ENCODE measurements at regions not wholly inside any gene's neighbourhood (a gene's known extent, or its start where the extent isn't known, plus 50 kb on each side); places are given as distances from the start of the nearest gene placed in this dataset.

GRCh38 chr4:180521181-180521580 lies 1722.0 kb upstream of the TENM3 start:
- no peaks in the 10 kb centered on the region for H3K9me3 ChIP-seq (ENCODE audit: control insufficient read depth, low read length)
- no peak overlapping the region for H3K27ac ChIP-seq (ENCODE audit: low read length)
- WGBS = 67% methylated on average over 5 of the region's 5 CpGs
- no peaks in the 10 kb centered on the region for H3K4me1 ChIP-seq (ENCODE audit: control insufficient read depth, insufficient read depth, low read length)
- intact Hi-C loops (cut with DNase I) = no loop called here
- no peaks in the 10 kb centered on the region for H3K27me3 ChIP-seq (ENCODE audit: control insufficient read depth, insufficient read depth)
- no peak for DNase-seq
- ATAC-seq = no peak
- H3K4me3 ChIP-seq (ENCODE audit: low read length) = no peak overlapping the region

DNA sequence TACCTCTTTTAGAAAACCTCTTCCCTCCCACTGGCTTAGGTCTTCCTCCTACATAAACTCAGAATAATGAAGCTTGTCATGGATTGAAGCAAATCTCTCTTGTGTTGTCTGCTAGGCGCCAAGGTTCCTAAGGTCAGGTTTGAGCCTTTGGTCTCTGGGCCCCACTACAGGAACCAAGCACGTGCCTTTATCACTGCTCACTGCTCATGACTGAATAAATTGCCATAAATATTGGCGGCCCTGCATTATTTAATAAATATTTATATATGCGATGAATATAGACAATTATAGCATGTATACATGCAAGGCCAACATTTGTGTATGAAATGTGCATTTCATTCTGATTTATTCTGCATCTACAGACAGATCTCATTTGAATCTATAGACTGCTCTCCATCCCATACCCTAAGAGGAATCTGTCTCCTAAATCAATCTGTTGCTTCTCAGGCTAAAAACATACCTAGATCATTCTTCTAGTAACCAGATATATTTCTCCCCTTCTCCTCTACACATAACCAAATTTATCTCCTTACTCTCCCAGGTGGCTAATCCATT lies 1717.6 kb upstream of the TENM3 start:
- Histone ChIP-seq H3K4me1 (ENCODE audit: control insufficient read depth, insufficient read depth, low read length) (no peaks in the 10 kb centered on the region), H3K9me3 (ENCODE audit: control insufficient read depth, low read length) (no peaks in the 10 kb centered on the region), H3K4me3 (ENCODE audit: low read length) (no peak overlapping the region), H3K27ac (ENCODE audit: low read length) (no peak overlapping the region), H3K27me3 (ENCODE audit: control insufficient read depth, insufficient read depth) (no peaks in the 10 kb centered on the region)
- WGBS = 80% methylated on average over 4 of the region's 4 CpGs
- ATAC-seq (no peak), DNase-seq (no peak)
- intact Hi-C loops (cut with DNase I) = no loop called here

GRCh38 chr4:180528003-180528402 lies 1715.2 kb upstream of the TENM3 start:
- no peak for DNase-seq
- ATAC-seq = no peak
- intact Hi-C loops (cut with DNase I) = no loop called here
- H3K4me1 ChIP-seq (ENCODE audit: control insufficient read depth, insufficient read depth, low read length) = no peaks in the 10 kb centered on the region
- no peaks in the 10 kb centered on the region for H3K27me3 ChIP-seq (ENCODE audit: control insufficient read depth, insufficient read depth)
- WGBS = 47% methylated on average over 9 of the region's 9 CpGs
- H3K9me3 ChIP-seq (ENCODE audit: control insufficient read depth, low read length) = no peaks in the 10 kb centered on the region
- H3K4me3 ChIP-seq (ENCODE audit: low read length) = no peak overlapping the region
- no peak overlapping the region for H3K27ac ChIP-seq (ENCODE audit: low read length)

DNA sequence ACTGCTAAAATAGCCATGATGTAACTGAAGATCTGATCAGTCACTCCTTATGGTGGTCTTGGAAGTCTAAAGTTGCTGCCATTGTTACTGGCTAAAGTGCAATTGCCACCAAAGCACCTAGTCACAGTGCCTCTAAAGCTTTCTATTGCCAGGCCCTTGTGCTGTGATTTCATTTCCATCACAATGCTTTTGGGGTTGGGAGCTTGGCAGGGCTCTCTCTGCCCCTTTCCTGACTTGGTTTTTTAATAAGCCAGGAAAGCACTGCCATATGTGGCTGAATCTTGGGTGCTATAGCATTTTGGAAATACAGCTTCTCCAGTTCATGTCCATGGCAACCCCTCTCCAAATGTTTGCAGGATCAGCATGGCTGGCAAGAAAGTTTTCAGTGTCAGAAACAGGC lies 1712.4 kb upstream of the TENM3 start:
- Histone ChIP-seq H3K27me3 (ENCODE audit: control insufficient read depth, insufficient read depth) (no peaks in the 10 kb centered on the region), H3K27ac (ENCODE audit: low read length) (no peak overlapping the region), H3K4me3 (ENCODE audit: low read length) (no peak overlapping the region), H3K9me3 (ENCODE audit: control insufficient read depth, low read length) (no peaks in the 10 kb centered on the region), H3K4me1 (ENCODE audit: control insufficient read depth, insufficient read depth, low read length) (no peaks in the 10 kb centered on the region)
- intact Hi-C loops (cut with DNase I) = no loop called here
- ATAC-seq (no peak), DNase-seq (no peak)

DNA sequence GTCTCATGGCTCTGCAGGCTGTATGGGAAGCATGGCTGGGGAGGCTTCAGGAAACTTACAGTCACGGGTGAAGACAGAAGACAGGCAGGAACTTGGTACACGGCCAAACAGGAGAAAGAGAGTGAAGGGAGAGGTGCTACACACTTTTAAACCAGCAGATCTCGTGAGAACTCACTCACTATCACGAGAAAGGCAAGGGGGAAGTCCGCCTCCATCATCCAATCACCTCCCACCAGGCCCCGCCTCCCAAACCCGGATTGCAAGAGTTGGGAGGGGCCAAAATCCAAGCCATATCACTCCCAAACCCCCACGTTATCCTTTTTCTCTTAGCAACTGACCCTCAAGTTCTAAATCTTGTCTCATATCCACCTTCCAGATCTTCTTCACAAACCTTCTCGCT lies 1710.5 kb upstream of the TENM3 start:
- DNase-seq = no peak
- H3K4me1 ChIP-seq (ENCODE audit: control insufficient read depth, insufficient read depth, low read length) = no peaks in the 10 kb centered on the region
- no peaks in the 10 kb centered on the region for H3K27me3 ChIP-seq (ENCODE audit: control insufficient read depth, insufficient read depth)
- no peak overlapping the region for H3K27ac ChIP-seq (ENCODE audit: low read length)
- no peaks in the 10 kb centered on the region for H3K9me3 ChIP-seq (ENCODE audit: control insufficient read depth, low read length)
- ATAC-seq = no peak
- intact Hi-C loops (cut with DNase I) = no loop called here
- no peak overlapping the region for H3K4me3 ChIP-seq (ENCODE audit: low read length)
- WGBS = 66% methylated on average over 9 of the region's 9 CpGs

DNA sequence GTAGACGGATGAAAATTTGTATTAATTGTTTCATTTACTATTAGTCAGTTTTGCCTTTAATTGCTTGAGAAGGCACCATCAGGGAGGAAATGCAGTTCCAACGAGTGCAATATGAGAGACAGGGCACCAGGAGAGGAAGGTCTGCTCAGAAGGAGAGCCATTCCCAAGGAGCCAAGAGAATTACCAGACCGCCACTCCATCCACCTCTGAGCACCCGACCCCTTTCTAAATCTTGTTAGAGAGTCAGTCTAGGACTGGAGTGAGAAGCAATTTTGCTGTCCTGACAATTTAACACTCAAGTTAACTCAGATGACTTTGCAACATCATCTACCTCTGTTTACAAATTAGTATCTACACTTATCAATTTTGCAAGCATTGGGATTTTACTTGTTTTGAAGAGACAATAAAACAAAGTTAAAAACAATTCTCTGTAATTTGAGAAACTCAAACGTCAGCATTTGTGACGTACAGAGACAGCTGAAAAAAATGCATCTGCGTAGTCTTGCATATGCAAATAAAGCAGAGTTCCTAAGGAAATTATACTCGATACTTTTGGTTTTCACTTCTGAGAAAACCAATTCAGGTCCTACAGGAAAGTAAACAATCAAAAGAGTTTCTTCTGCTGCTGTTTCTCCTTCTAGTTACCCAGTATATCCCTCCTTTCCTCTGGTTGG lies 1704.7 kb upstream of the TENM3 start:
- 63% methylated on average over 8 of the region's 8 CpGs for WGBS
- H3K27me3 ChIP-seq (ENCODE audit: control insufficient read depth, insufficient read depth) = no peaks in the 10 kb centered on the region
- no peak for ATAC-seq
- intact Hi-C loops (cut with DNase I) = no loop called here
- H3K4me3 ChIP-seq (ENCODE audit: low read length) = no peak overlapping the region
- no peak overlapping the region for H3K27ac ChIP-seq (ENCODE audit: low read length)
- DNase-seq = no peak
- H3K4me1 ChIP-seq (ENCODE audit: control insufficient read depth, insufficient read depth, low read length) = no peaks in the 10 kb centered on the region
- no peaks in the 10 kb centered on the region for H3K9me3 ChIP-seq (ENCODE audit: control insufficient read depth, low read length)

DNA sequence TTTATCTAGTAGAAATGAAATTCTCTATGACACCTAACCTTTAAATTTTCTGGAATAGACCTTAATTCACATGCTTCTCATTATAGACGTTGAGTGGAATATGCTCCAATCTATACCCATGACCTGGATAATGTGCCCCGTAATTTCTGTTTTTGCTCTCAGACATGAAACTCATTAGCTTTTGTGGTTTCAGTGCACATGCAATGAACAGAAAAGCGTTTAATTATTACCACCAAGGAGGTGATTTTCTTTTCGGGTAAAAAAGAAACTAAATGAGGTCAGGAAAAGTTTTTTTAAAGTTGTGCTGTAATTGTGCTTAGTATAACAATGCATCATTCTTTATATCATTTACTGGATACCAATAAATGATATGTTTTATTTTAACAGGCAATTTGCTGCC lies 1703.9 kb upstream of the TENM3 start:
- Histone ChIP-seq H3K27ac (ENCODE audit: low read length) (no peak overlapping the region), H3K9me3 (ENCODE audit: control insufficient read depth, low read length) (no peaks in the 10 kb centered on the region), H3K4me1 (ENCODE audit: control insufficient read depth, insufficient read depth, low read length) (no peaks in the 10 kb centered on the region), H3K27me3 (ENCODE audit: control insufficient read depth, insufficient read depth) (no peaks in the 10 kb centered on the region), H3K4me3 (ENCODE audit: low read length) (no peak overlapping the region)
- WGBS = 72% methylated on average over 4 of the region's 4 CpGs
- ATAC-seq (no peak), DNase-seq (no peak)
- intact Hi-C loops (cut with DNase I) = no loop called here

DNA sequence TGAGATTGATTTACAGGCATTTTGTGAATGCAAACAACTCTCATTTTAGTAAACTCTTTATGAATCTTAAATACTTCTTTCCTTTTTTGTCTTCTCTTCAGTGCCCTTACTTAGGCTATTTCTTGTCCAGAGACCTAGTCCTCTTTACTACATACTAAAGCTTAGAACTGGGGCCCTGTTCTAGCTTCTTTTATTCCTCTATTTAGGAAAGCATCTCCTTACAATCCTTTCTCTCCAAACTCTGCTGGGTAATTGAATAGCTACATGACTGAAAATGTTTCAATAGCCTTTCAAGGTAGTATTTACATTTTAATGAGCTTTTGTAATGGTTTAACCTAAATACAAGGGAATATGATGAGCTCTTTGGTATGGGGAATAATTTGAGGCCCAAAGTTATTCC lies 1701.5 kb upstream of the TENM3 start:
- no peak overlapping the region for H3K27ac ChIP-seq (ENCODE audit: low read length)
- no peaks in the 10 kb centered on the region for H3K9me3 ChIP-seq (ENCODE audit: control insufficient read depth, low read length)
- no peaks in the 10 kb centered on the region for H3K4me1 ChIP-seq (ENCODE audit: control insufficient read depth, insufficient read depth, low read length)
- H3K27me3 ChIP-seq (ENCODE audit: control insufficient read depth, insufficient read depth) = no peaks in the 10 kb centered on the region
- ATAC-seq (no peak), DNase-seq (no peak)
- no peak overlapping the region for H3K4me3 ChIP-seq (ENCODE audit: low read length)
- intact Hi-C loops (cut with DNase I) = no loop called here

DNA sequence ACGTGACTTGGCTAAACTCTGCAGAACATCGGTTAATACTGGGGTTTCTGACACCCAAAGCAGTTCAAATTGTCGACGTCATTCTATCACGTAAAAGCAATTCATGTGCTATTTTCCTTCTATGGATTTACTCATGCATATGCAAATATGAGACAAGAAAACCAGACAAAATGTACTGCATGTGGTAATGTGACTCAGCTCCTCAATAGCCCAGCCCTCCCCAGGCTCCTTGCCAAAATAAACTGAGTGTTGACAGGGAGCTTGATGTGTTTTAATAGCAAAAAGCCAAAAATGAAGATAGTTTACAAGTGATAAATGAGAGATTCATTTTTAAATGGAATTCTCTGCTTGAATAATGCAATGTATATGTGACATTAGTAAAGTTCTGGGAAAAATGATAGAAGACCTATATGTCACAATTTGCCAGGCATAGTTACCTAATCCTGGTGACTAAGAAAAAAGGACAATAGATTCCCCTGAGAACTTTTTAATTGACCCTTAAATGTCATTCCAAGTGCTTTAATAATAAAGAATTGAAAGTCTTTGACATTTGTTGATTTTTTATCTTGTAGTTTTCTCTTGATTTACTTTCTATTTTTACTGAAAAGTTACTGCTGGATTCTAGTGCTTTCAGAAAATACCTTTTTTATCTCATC lies 1700.6 kb upstream of the TENM3 start:
- H3K27ac ChIP-seq (ENCODE audit: low read length) = no peak overlapping the region
- DNase-seq (no peak), ATAC-seq (no peak)
- no peaks in the 10 kb centered on the region for H3K27me3 ChIP-seq (ENCODE audit: control insufficient read depth, insufficient read depth)
- WGBS = 37% methylated on average over 5 of the region's 5 CpGs
- intact Hi-C loops (cut with DNase I) = no loop called here
- H3K4me3 ChIP-seq (ENCODE audit: low read length) = no peak overlapping the region
- no peaks in the 10 kb centered on the region for H3K4me1 ChIP-seq (ENCODE audit: control insufficient read depth, insufficient read depth, low read length)
- no peaks in the 10 kb centered on the region for H3K9me3 ChIP-seq (ENCODE audit: control insufficient read depth, low read length)

- no peak overlapping the region for H3K4me3 ChIP-seq (ENCODE audit: low read length)
- WGBS = 51% methylated on average over 6 of the region's 6 CpGs
- H3K4me1 ChIP-seq (ENCODE audit: control insufficient read depth, insufficient read depth, low read length) = no peaks in the 10 kb centered on the region
- H3K9me3 ChIP-seq (ENCODE audit: control insufficient read depth, low read length) = no peaks in the 10 kb centered on the region
- ATAC-seq = no peak
- no peaks in the 10 kb centered on the region for H3K27me3 ChIP-seq (ENCODE audit: control insufficient read depth, insufficient read depth)
- DNase-seq = no peak
- no peak overlapping the region for H3K27ac ChIP-seq (ENCODE audit: low read length)
- intact Hi-C loops (cut with DNase I) = no loop called here
Observed at GRCh38 chr4:180550106-180550505, 1693.1 kb upstream of the TENM3 start.

GRCh38 chr4:180557348-180557747 lies 1685.9 kb upstream of the TENM3 start:
- Histone ChIP-seq H3K4me3 (ENCODE audit: low read length) (no peak overlapping the region), H3K27ac (ENCODE audit: low read length) (no peak overlapping the region), H3K9me3 (ENCODE audit: control insufficient read depth, low read length) (no peaks in the 10 kb centered on the region), H3K4me1 (ENCODE audit: control insufficient read depth, insufficient read depth, low read length) (no peaks in the 10 kb centered on the region), H3K27me3 (ENCODE audit: control insufficient read depth, insufficient read depth) (no peaks in the 10 kb centered on the region)
- 68% methylated on average over 3 of the region's 3 CpGs for WGBS
- no peak for ATAC-seq
- intact Hi-C loops (cut with DNase I) = no loop called here
- no peak for DNase-seq
